NCI-H2227 treated with DMSO at 0.1 percent for 48 hours (cell line): ENCODE measurements at regions not wholly inside any gene's neighbourhood (a gene's known extent, or its start where the extent isn't known, plus 50 kb on each side); places are given as distances from the start of the nearest gene placed in this dataset.

ENCODE experiments used
- DNase-seq: peaks from one replicate; lab custom pipeline; 2025; lab: John Stamatoyannopoulos, UW

GRCh38 chr14:100438678-100439592, 115.8 kb downstream of the SLC25A47 start:
- DNase-seq: no peak

GRCh38 chr14:100439781-100440180, 116.6 kb downstream of the SLC25A47 start:
- no peak for DNase-seq

GRCh38 chr14:100440207-100440631, 117.1 kb downstream of the SLC25A47 start:
- DNase-seq: peak; percentile 65

GRCh38 chr14:100440758-100441203, 117.6 kb downstream of the SLC25A47 start:
- no peak for DNase-seq

GRCh38 chr14:100441271-100441947, 118.3 kb downstream of the SLC25A47 start:
- no peak for DNase-seq

GRCh38 chr14:100442036-100442435, 118.9 kb downstream of the SLC25A47 start:
- no peak for DNase-seq

- DNase-seq: no peak
Observed at GRCh38 chr14:100442498-100443490, 119.7 kb downstream of the SLC25A47 start.

GRCh38 chr14:100443603-100444002, 120.5 kb downstream of the SLC25A47 start:
- DNase-seq: peak; percentile 9

GRCh38 chr14:100445436-100446088, 122.4 kb downstream of the SLC25A47 start:
- no peak for DNase-seq

- peak; percentile 54 for DNase-seq
Observed at GRCh38 chr14:100446572-100446971, 123.4 kb downstream of the SLC25A47 start.

GRCh38 chr14:100448376-100448775, 125.2 kb downstream of the SLC25A47 start:
- DNase-seq: no peak

GRCh38 chr14:100449225-100449987, 126.3 kb downstream of the SLC25A47 start:
- no peak for DNase-seq

- DNase-seq: no peak
Observed at GRCh38 chr14:100450049-100450448, 126.9 kb downstream of the SLC25A47 start.

GRCh38 chr14:100450736-100451135, 127.6 kb downstream of the SLC25A47 start:
- no peak for DNase-seq

GRCh38 chr14:100451264-100451663, 128.1 kb downstream of the SLC25A47 start:
- no peak for DNase-seq

GRCh38 chr14:100453930-100454329, 130.8 kb downstream of the SLC25A47 start:
- DNase-seq: no peak

GRCh38 chr14:100454437-100454836, 131.3 kb downstream of the SLC25A47 start:
- DNase-seq: no peak

- no peak for DNase-seq
Observed at GRCh38 chr14:100463937-100464336, 123.3 kb downstream of the BEGAIN start.

GRCh38 chr14:100466111-100466856, 120.9 kb downstream of the BEGAIN start:
- no peak for DNase-seq
